ENCODE measurements at regions not wholly inside any gene's neighbourhood (a gene's known extent, or its start where the extent isn't known, plus 50 kb on each side); places are given as distances from the start of the nearest gene placed in this dataset.

DNA sequence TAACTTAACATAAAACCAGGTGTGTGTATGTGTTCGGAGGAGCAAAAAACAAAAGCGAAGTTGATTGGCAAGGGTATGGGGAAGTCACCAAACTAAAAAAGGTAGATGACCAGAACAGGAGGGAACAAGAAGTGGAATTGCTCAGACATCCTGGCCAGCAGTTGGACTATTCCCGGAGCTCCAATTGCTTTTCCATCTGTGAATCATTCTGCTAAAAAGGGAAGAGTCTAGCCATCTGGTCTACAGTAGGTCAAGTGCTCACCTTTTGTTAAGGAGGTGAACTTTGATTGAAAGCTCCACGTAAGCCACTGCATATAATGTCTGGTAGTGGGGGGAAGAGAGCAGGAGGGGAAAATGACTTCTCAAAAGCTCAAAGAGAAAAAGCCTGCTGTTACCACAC is 50.0 kb upstream of the BET1 start:
- Histone ChIP-seq H3K4me3 (ENCODE audit: low read length) (no peak overlapping the region), H3K36me3 (ENCODE audit: control insufficient read depth, insufficient read depth, low read length) (no peaks in the 10 kb centered on the region), H3K4me1 (ENCODE audit: control insufficient read depth, insufficient read depth, low read length) (peaks cover 4% of the 10 kb centered on the region), H3K27ac (ENCODE audit: low read length) (no peak overlapping the region), H3K9me3 (ENCODE audit: control insufficient read depth, insufficient read depth, low read length) (no peaks in the 10 kb centered on the region), H3K27me3 (ENCODE audit: control insufficient read depth, insufficient read depth, low read length) (peaks cover 9% of the 10 kb centered on the region)
- peaks cover 26 to 67% of the 10 kb centered on the region in 2 donors for H3K27me3 Mint-ChIP-seq (ENCODE audit: low read depth in 2 of 2)
- H3K9me3 Mint-ChIP-seq, result peaks cover 0 to 2% of the 10 kb centered on the region in 2 donors
- intact Hi-C loops (cut with micrococcal nuclease), result no loop called here
- H3K27ac Mint-ChIP-seq, result no peak overlapping the region
- no peaks in the 10 kb centered on the region for H3K36me3 Mint-ChIP-seq
- no peak for DNase-seq
- TF ChIP-seq, protein P1, sequence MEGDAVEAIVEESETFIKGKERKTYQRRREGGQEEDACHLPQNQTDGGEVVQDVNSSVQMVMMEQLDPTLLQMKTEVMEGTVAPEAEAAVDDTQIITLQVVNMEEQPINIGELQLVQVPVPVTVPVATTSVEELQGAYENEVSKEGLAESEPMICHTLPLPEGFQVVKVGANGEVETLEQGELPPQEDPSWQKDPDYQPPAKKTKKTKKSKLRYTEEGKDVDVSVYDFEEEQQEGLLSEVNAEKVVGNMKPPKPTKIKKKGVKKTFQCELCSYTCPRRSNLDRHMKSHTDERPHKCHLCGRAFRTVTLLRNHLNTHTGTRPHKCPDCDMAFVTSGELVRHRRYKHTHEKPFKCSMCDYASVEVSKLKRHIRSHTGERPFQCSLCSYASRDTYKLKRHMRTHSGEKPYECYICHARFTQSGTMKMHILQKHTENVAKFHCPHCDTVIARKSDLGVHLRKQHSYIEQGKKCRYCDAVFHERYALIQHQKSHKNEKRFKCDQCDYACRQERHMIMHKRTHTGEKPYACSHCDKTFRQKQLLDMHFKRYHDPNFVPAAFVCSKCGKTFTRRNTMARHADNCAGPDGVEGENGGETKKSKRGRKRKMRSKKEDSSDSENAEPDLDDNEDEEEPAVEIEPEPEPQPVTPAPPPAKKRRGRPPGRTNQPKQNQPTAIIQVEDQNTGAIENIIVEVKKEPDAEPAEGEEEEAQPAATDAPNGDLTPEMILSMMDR (IDR thresholded peaks at IDR 0.05), result no peak
- no peaks in the 10 kb centered on the region for H3K4me1 Mint-ChIP-seq
- 57% methylated on average over 4 of the region's 4 CpGs for WGBS (ENCODE audit: insufficient coverage)
- ATAC-seq, result no peak
- no peak overlapping the region for H3K4me3 Mint-ChIP-seq

DNA sequence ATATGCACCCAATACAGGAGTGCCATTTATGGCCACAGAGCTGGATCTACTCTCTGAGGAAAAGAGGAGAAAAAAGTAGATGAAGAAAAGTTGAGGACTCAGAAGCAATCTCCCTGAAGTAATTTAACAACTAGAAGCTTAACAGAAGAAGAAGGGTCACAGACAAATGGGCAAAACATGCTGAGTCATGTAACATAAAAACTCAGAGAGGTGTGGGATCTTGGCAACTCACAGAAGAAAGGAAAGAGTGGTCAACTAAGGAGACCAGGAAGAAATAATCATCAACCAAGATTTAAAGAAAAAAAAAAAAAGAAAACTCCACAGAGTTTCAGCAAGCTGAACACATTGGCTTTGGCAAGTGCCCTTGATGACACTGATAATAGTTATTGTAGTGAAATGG is 51.8 kb upstream of the BET1 start:
- H3K4me3 Mint-ChIP-seq, result no peak overlapping the region
- no peak for DNase-seq

DNA sequence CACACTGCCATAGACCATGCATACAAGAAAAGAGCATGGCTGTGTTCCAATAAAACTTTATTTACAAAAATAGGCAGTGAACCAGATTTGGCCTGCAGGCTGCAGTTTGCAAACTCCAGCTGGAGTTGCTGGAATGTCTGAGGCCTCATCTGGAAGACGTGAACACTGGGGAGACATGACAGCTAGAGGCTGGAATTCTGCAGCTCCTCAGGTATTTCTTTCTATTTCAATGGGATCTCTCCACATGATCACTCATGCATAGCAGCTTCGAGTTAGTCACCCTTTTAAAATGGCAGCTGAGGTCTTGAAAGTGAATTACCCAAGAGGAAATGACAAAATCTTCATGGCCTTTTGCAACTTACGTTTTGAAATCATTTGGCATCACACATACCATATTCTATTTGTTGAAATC is 52.6 kb upstream of the BET1 start:
- intact Hi-C loops (cut with micrococcal nuclease), result no loop called here
- Histone ChIP-seq H3K27ac (ENCODE audit: low read length) (no peak overlapping the region), H3K36me3 (ENCODE audit: control insufficient read depth, insufficient read depth, low read length) (no peaks in the 10 kb centered on the region), H3K27me3 (ENCODE audit: control insufficient read depth, insufficient read depth, low read length) (peaks cover 5% of the 10 kb centered on the region), H3K9me3 (ENCODE audit: control insufficient read depth, insufficient read depth, low read length) (no peaks in the 10 kb centered on the region), H3K4me1 (ENCODE audit: control insufficient read depth, insufficient read depth, low read length) (no peaks in the 10 kb centered on the region), H3K4me3 (ENCODE audit: low read length) (no peak overlapping the region)
- H3K9me3 Mint-ChIP-seq, result peaks cover 0 to 2% of the 10 kb centered on the region in 2 donors
- no peak overlapping the region for H3K4me3 Mint-ChIP-seq
- no peak for ATAC-seq
- DNase-seq, result no peak
- H3K36me3 Mint-ChIP-seq, result no peaks in the 10 kb centered on the region
- H3K4me1 Mint-ChIP-seq, result peaks cover 0 to 8% of the 10 kb centered on the region in 2 donors
- peaks cover 30 to 78% of the 10 kb centered on the region in 2 donors for H3K27me3 Mint-ChIP-seq (ENCODE audit: low read depth in 2 of 2)
- 54% methylated on average over 3 of the region's 3 CpGs for WGBS (ENCODE audit: insufficient coverage)
- TF ChIP-seq, protein P1 (IDR thresholded peaks at IDR 0.05), result no peak
- no peak overlapping the region for H3K27ac Mint-ChIP-seq

More for the DNA sequence above, 51.8 kb upstream of the BET1 start:
- Histone ChIP-seq H3K27me3 (ENCODE audit: control insufficient read depth, insufficient read depth, low read length) (peaks cover 9% of the 10 kb centered on the region), H3K9me3 (ENCODE audit: control insufficient read depth, insufficient read depth, low read length) (no peaks in the 10 kb centered on the region), H3K4me1 (ENCODE audit: control insufficient read depth, insufficient read depth, low read length) (no peaks in the 10 kb centered on the region), H3K27ac (ENCODE audit: low read length) (no peak overlapping the region), H3K36me3 (ENCODE audit: control insufficient read depth, insufficient read depth, low read length) (no peaks in the 10 kb centered on the region), H3K4me3 (ENCODE audit: low read length) (no peak overlapping the region)
- peaks cover 0 to 2% of the 10 kb centered on the region in 2 donors for H3K9me3 Mint-ChIP-seq
- intact Hi-C loops (cut with micrococcal nuclease), result no loop called here
- no peak for ATAC-seq
- no peaks in the 10 kb centered on the region for H3K36me3 Mint-ChIP-seq
- no peak overlapping the region for H3K27ac Mint-ChIP-seq
- peaks cover 23 to 72% of the 10 kb centered on the region in 2 donors for H3K27me3 Mint-ChIP-seq (ENCODE audit: low read depth in 2 of 2)
- TF ChIP-seq, protein P1 (IDR thresholded peaks at IDR 0.05), result no peak
- peaks cover 0 to 3% of the 10 kb centered on the region in 2 donors for H3K4me1 Mint-ChIP-seq

DNA sequence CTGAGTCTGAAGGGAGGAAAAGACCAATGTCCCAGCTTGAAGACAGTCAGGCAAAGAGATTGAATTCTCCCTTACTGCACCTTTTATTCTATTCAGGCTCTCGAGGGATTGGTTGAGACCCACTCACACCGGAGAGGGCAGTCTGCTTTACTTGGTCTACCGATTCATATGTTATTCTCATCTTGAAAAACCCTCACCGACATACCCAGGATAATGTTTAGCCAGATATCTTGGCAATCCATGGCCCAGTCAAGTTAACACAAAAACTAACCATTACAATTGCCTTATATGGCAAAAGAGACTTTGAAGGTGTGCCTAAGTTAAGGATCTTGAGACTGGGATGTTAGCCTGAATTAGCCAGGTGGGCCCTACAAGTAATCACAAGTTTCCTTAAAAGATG is 53.8 kb upstream of the BET1 start:
- Mint-ChIP-seq H3K27ac (no peak overlapping the region), H3K4me1 (peaks cover 6 to 13% of the 10 kb centered on the region in 2 donors), H3K36me3 (no peaks in the 10 kb centered on the region), H3K9me3 (peaks cover 0 to 2% of the 10 kb centered on the region in 2 donors), H3K4me3 (no peak overlapping the region), H3K27me3 (ENCODE audit: low read depth in 2 of 2) (peaks cover 39 to 81% of the 10 kb centered on the region in 2 donors)
- DNase-seq (no peak), ATAC-seq (no peak)
- Histone ChIP-seq H3K4me3 (ENCODE audit: low read length) (no peak overlapping the region), H3K9me3 (ENCODE audit: control insufficient read depth, insufficient read depth, low read length) (no peaks in the 10 kb centered on the region), H3K27me3 (ENCODE audit: control insufficient read depth, insufficient read depth, low read length) (peaks cover 8% of the 10 kb centered on the region), H3K36me3 (ENCODE audit: control insufficient read depth, insufficient read depth, low read length) (no peaks in the 10 kb centered on the region), H3K27ac (ENCODE audit: low read length) (no peak overlapping the region), H3K4me1 (ENCODE audit: control insufficient read depth, insufficient read depth, low read length) (no peaks in the 10 kb centered on the region)
- WGBS (ENCODE audit: insufficient coverage), result 93% methylated on average over 4 of the region's 4 CpGs
- TF ChIP-seq, protein P1 (IDR thresholded peaks at IDR 0.05), result no peak
- intact Hi-C loops (cut with micrococcal nuclease), result no loop called here

Data from natural killer cell (primary cell).